GM12873 (cell line): ENCODE measurements at regions not wholly inside any gene's neighbourhood (a gene's known extent, or its start where the extent isn't known, plus 50 kb on each side); places are given as distances from the start of the nearest gene placed in this dataset.

Experiments used
- CTCF ChIP-seq: IDR thresholded peaks from 2 replicates; pipeline ENCODE4 v1.5.1; 2012; ENCODE audit warnings: low read depth, mild to moderate bottlenecking, moderate library complexity, low read length, control low read depth; ENCODE audit not compliant: insufficient read depth; ENCODE audit errors: missing control alignments

- TF ChIP-seq CTCF = no peak
Observed at GRCh38 chr13:19123502-19123901, 58.1 kb downstream of the TUBA3C start.

GRCh38 chr13:19117913-19118739, 63.5 kb downstream of the TUBA3C start:
- TF ChIP-seq CTCF = no peak

- TF ChIP-seq CTCF = no peak
Observed at GRCh38 chr13:19103140-19103539, 78.5 kb downstream of the TUBA3C start.

- no peak for TF ChIP-seq CTCF
Observed at GRCh38 chr13:19093369-19093768, 88.3 kb downstream of the TUBA3C start.

GRCh38 chr13:19090495-19090894, 91.1 kb downstream of the TUBA3C start:
- TF ChIP-seq CTCF = no peak

- peak; percentile 14 for TF ChIP-seq CTCF
Observed at GRCh38 chr13:19089315-19089714, 92.3 kb downstream of the TUBA3C start.

- TF ChIP-seq CTCF = no peak
Observed at GRCh38 chr13:19088416-19088815, 93.2 kb downstream of the TUBA3C start.
